ENCODE measurements at regions not wholly inside any gene's neighbourhood (a gene's known extent, or its start where the extent isn't known, plus 50 kb on each side); places are given as distances from the start of the nearest gene placed in this dataset.

- peaks cover 2% of the 10 kb centered on the region for H3K27me3 Mint-ChIP-seq (ENCODE audit: insufficient read depth, low read depth)
- Histone ChIP-seq H3K4me3 (no peak overlapping the region), H4K20me1 (ENCODE audit: low read depth) (no peaks in the 10 kb centered on the region), H3K4me1 (no peaks in the 10 kb centered on the region), H3K79me2 (ENCODE audit: low read depth) (no peaks in the 10 kb centered on the region), H3F3A (ENCODE audit: low read depth) (no peaks in the 10 kb centered on the region), H3K27me3 (no peaks in the 10 kb centered on the region), H3K9ac (no peak overlapping the region), H3K36me3 (no peaks in the 10 kb centered on the region), H3K27ac (no peak overlapping the region), H3K9me3 (ENCODE audit: low read depth) (no peaks in the 10 kb centered on the region), H2AFZ (replicated peaks) (peak overlapping the region; percentile 72), H3K4me2 (no peak overlapping the region)
- no peaks in the 10 kb centered on the region for H3K9me3 Mint-ChIP-seq
- DNase-seq (ENCODE audit: low spot score), result no peak
- no peak overlapping the region for H3K4me3 Mint-ChIP-seq
- TF ChIP-seq EZH2phosphoT487 (IDR thresholded peaks at IDR 0.05) (no peak), CTCF (IDR thresholded peaks at IDR 0.05) (no peak), EZH2 (IDR thresholded peaks at IDR 0.05) (no peak)
- peaks cover 3% of the 10 kb centered on the region for H3K36me3 Mint-ChIP-seq
- H3K4me1 Mint-ChIP-seq, result peaks cover 5% of the 10 kb centered on the region
- no peak overlapping the region for H3K27ac Mint-ChIP-seq
Observed at GRCh38 chr1:56033321-56034037, 545.9 kb downstream of the PLPP3 start.

- no peaks in the 10 kb centered on the region for H3K79me2 ChIP-seq (ENCODE audit: low read depth)
- no peak overlapping the region for H2AFZ ChIP-seq (replicated peaks)
- no peak overlapping the region for H3K4me3 ChIP-seq
- H3K27ac ChIP-seq, result no peak overlapping the region
- no peaks in the 10 kb centered on the region for H3K9me3 Mint-ChIP-seq
- no peaks in the 10 kb centered on the region for H3K4me1 ChIP-seq
- TF ChIP-seq EZH2phosphoT487 (IDR thresholded peaks at IDR 0.05) (no peak), EZH2 (IDR thresholded peaks at IDR 0.05) (no peak), CTCF (IDR thresholded peaks at IDR 0.05) (no peak)
- no peaks in the 10 kb centered on the region for H3K36me3 Mint-ChIP-seq
- no peak overlapping the region for H3K27ac Mint-ChIP-seq
- no peak overlapping the region for H3K4me3 Mint-ChIP-seq
- H3K9ac ChIP-seq, result no peak overlapping the region
- H3F3A ChIP-seq (ENCODE audit: low read depth), result no peaks in the 10 kb centered on the region
- H3K36me3 ChIP-seq, result no peaks in the 10 kb centered on the region
- peaks cover 2% of the 10 kb centered on the region for H3K27me3 Mint-ChIP-seq (ENCODE audit: insufficient read depth, low read depth)
- no peaks in the 10 kb centered on the region for H3K9me3 ChIP-seq (ENCODE audit: low read depth)
- DNase-seq (ENCODE audit: low spot score), result no peak
- no peaks in the 10 kb centered on the region for H3K27me3 ChIP-seq
- H3K4me1 Mint-ChIP-seq, result peaks cover 2% of the 10 kb centered on the region
- no peak overlapping the region for H3K4me2 ChIP-seq
- H4K20me1 ChIP-seq (ENCODE audit: low read depth), result no peaks in the 10 kb centered on the region
Observed at GRCh38 chr1:56032096-56032676, 547.2 kb downstream of the PLPP3 start.

- no peaks in the 10 kb centered on the region for H3K4me1 Mint-ChIP-seq
- Histone ChIP-seq H3K9me3 (ENCODE audit: low read depth) (no peaks in the 10 kb centered on the region), H4K20me1 (ENCODE audit: low read depth) (no peaks in the 10 kb centered on the region), H3K27me3 (no peaks in the 10 kb centered on the region), H3K36me3 (no peaks in the 10 kb centered on the region), H3K4me3 (no peak overlapping the region), H3F3A (ENCODE audit: low read depth) (no peaks in the 10 kb centered on the region), H3K27ac (no peak overlapping the region), H3K79me2 (ENCODE audit: low read depth) (no peaks in the 10 kb centered on the region), H2AFZ (replicated peaks) (no peak overlapping the region), H3K4me1 (no peaks in the 10 kb centered on the region), H3K4me2 (no peak overlapping the region), H3K9ac (no peak overlapping the region)
- no peaks in the 10 kb centered on the region for H3K36me3 Mint-ChIP-seq
- no peaks in the 10 kb centered on the region for H3K27me3 Mint-ChIP-seq (ENCODE audit: insufficient read depth, low read depth)
- H3K9me3 Mint-ChIP-seq, result no peaks in the 10 kb centered on the region
- DNase-seq (ENCODE audit: low spot score), result no peak
- TF ChIP-seq EZH2 (IDR thresholded peaks at IDR 0.05), result no peak
- H3K27ac Mint-ChIP-seq, result no peak overlapping the region
- H3K4me3 Mint-ChIP-seq, result no peak overlapping the region
Observed at GRCh38 chr1:56031001-56031400, 548.4 kb downstream of the PLPP3 start.

Data from neural progenitor cell (in vitro differentiated cells).